Progenitor cell of endocrine pancreas (in vitro differentiated cells): ENCODE measurements at regions not wholly inside any gene's neighbourhood (a gene's known extent, or its start where the extent isn't known, plus 50 kb on each side); places are given as distances from the start of the nearest gene placed in this dataset.
"Not testable (repeated sequence)": the region's sequence is repeated elsewhere in the genome, so short reads cannot be mapped to it uniquely, and the experiment has no call there.

Experiments
- DNase-seq: peaks from one replicate; pipeline ENCODE4 v3.0.0; 2021; ENCODE audit warnings: low spot score; ENCODE audit not compliant: unreplicated experiment
- H3K27ac Mint-ChIP-seq: 2 replicates; pipeline ENCODE4 v1.8.0; 2021; ENCODE audit warnings: mild to moderate bottlenecking, moderate library complexity, mixed read lengths
- H3K27me3 Mint-ChIP-seq: 2 replicates; pipeline ENCODE4 v1.8.0; 2021; ENCODE audit warnings: mixed read lengths
- H3K36me3 Mint-ChIP-seq: 2 replicates; pipeline ENCODE4 v1.8.0; 2022; ENCODE audit warnings: mixed read lengths; ENCODE audit not compliant: insufficient read depth
- H3K4me1 Mint-ChIP-seq: 2 replicates; pipeline ENCODE4 v1.8.0; 2021; ENCODE audit warnings: low read depth, mixed read lengths
- H3K4me3 Mint-ChIP-seq: 2 replicates; pipeline ENCODE4 v1.8.0; 2021; ENCODE audit warnings: low read depth, mild to moderate bottlenecking, moderate library complexity, mixed read lengths
- H3K9me3 Mint-ChIP-seq: 2 replicates; pipeline ENCODE4 v1.8.0; 2021; ENCODE audit warnings: low read depth, mixed read lengths
- CTCF ChIP-seq: fragments of 200-600 bp; sonication (generic); IDR thresholded peaks from one replicate; pipeline ENCODE4 v1.5.0; 2021; ENCODE audit warnings: antibody characterized with exemption, mild to moderate bottlenecking; ENCODE audit not compliant: unreplicated experiment

- H3K4me3 Mint-ChIP-seq, DNase-seq, H3K36me3 Mint-ChIP-seq, H3K27me3 Mint-ChIP-seq: not testable (repeated sequence)
- peaks cover 17% of the 10 kb centered on the region for H3K9me3 Mint-ChIP-seq
- H3K27ac Mint-ChIP-seq, result peak overlapping the region; percentile 9
- H3K4me1 Mint-ChIP-seq, result peaks cover 25% of the 10 kb centered on the region
These were observed 71.0 kb downstream of the DAPL1 start for GRCh38 chr2:158866082-158866481.

GRCh38 chr2:158867531-158868191 is 72.5 kb downstream of the DAPL1 start:
- Mint-ChIP-seq H3K27ac (peak overlapping the region; percentile 89), H3K9me3 (peaks cover 13% of the 10 kb centered on the region), H3K4me3 (peak overlapping the region; percentile 3), H3K4me1 (peaks cover 25% of the 10 kb centered on the region)
- not testable (repeated sequence) for H3K27me3 Mint-ChIP-seq, DNase-seq, H3K36me3 Mint-ChIP-seq

- Mint-ChIP-seq H3K27ac (peak overlapping the region; percentile 89), H3K4me1 (peaks cover 25% of the 10 kb centered on the region)
- not testable (repeated sequence) for H3K4me3 Mint-ChIP-seq, DNase-seq, H3K27me3 Mint-ChIP-seq, H3K9me3 Mint-ChIP-seq, H3K36me3 Mint-ChIP-seq
These were observed 73.3 kb downstream of the DAPL1 start for GRCh38 chr2:158868386-158868785.

GRCh38 chr2:158869122-158869521 is 74.0 kb downstream of the DAPL1 start:
- not testable (repeated sequence) for H3K4me3 Mint-ChIP-seq, H3K36me3 Mint-ChIP-seq, H3K27me3 Mint-ChIP-seq, DNase-seq, H3K9me3 Mint-ChIP-seq
- peak overlapping the region; percentile 91 for H3K27ac Mint-ChIP-seq
- peaks cover 25% of the 10 kb centered on the region for H3K4me1 Mint-ChIP-seq

GRCh38 chr2:158869609-158870008 is 74.5 kb downstream of the DAPL1 start:
- not testable (repeated sequence) for H3K4me3 Mint-ChIP-seq, H3K9me3 Mint-ChIP-seq, H3K27ac Mint-ChIP-seq, H3K27me3 Mint-ChIP-seq, DNase-seq, H3K36me3 Mint-ChIP-seq
- peaks cover 25% of the 10 kb centered on the region for H3K4me1 Mint-ChIP-seq

- peaks cover 2% of the 10 kb centered on the region for H3K4me1 Mint-ChIP-seq
- no peak for TF ChIP-seq CTCF
- H3K4me3 Mint-ChIP-seq, result no peak overlapping the region
- no peaks in the 10 kb centered on the region for H3K9me3 Mint-ChIP-seq
- peaks cover 3% of the 10 kb centered on the region for H3K27me3 Mint-ChIP-seq
- DNase-seq, result no peak
- H3K36me3 Mint-ChIP-seq, result no peaks in the 10 kb centered on the region
- H3K27ac Mint-ChIP-seq, result no peak overlapping the region
These were observed 82.9 kb downstream of the DAPL1 start for GRCh38 chr2:158878003-158878402.

- Mint-ChIP-seq H3K27me3 (peaks cover 3% of the 10 kb centered on the region), H3K36me3 (no peaks in the 10 kb centered on the region), H3K4me3 (no peak overlapping the region), H3K9me3 (no peaks in the 10 kb centered on the region), H3K27ac (no peak overlapping the region), H3K4me1 (peaks cover 4% of the 10 kb centered on the region)
- no peak for TF ChIP-seq CTCF
- DNase-seq, result no peak
These were observed 84.2 kb downstream of the DAPL1 start for GRCh38 chr2:158879229-158879903.

GRCh38 chr2:158882297-158882696 is 86.1 kb upstream of the TANC1 start:
- DNase-seq, result no peak
- H3K9me3 Mint-ChIP-seq, result no peaks in the 10 kb centered on the region
- peaks cover 21% of the 10 kb centered on the region for H3K4me1 Mint-ChIP-seq
- H3K4me3 Mint-ChIP-seq, result no peak overlapping the region
- peaks cover 3% of the 10 kb centered on the region for H3K27me3 Mint-ChIP-seq
- no peak for TF ChIP-seq CTCF
- no peak overlapping the region for H3K27ac Mint-ChIP-seq
- no peaks in the 10 kb centered on the region for H3K36me3 Mint-ChIP-seq

GRCh38 chr2:158884552-158884951 is 83.9 kb upstream of the TANC1 start:
- H3K9me3 Mint-ChIP-seq, H3K27me3 Mint-ChIP-seq, DNase-seq, H3K27ac Mint-ChIP-seq, H3K4me3 Mint-ChIP-seq, H3K36me3 Mint-ChIP-seq: not testable (repeated sequence)
- peaks cover 21% of the 10 kb centered on the region for H3K4me1 Mint-ChIP-seq

GRCh38 chr2:158885018-158885678 is 83.3 kb upstream of the TANC1 start:
- H3K27me3 Mint-ChIP-seq, result not testable (repeated sequence)
- peak overlapping the region; percentile 6 for H3K27ac Mint-ChIP-seq

More at GRCh38 chr2:158885018-158885678, 83.3 kb upstream of the TANC1 start:
- not testable (repeated sequence) for DNase-seq, H3K4me3 Mint-ChIP-seq, H3K36me3 Mint-ChIP-seq, H3K9me3 Mint-ChIP-seq
- peaks cover 21% of the 10 kb centered on the region for H3K4me1 Mint-ChIP-seq
